GM21576 (cell line): ENCODE measurements at regions not wholly inside any gene's neighbourhood (a gene's known extent, or its start where the extent isn't known, plus 50 kb on each side); places are given as distances from the start of the nearest gene placed in this dataset.
"Not testable (repeated sequence)": the region's sequence is repeated elsewhere in the genome, so short reads cannot be mapped to it uniquely, and the experiment has no call there.

ENCODE experiments used
- ATAC-seq: cut with Tn5 transposase; IDR thresholded peaks from one replicate; pipeline ENCODE4 v1.9.1; 2021; ENCODE audit warnings: mild to moderate bottlenecking, moderate library complexity; ENCODE audit not compliant: unreplicated experiment

GRCh38 chr9:75197561-75197960, 109.2 kb downstream of the OSTF1 start:
- ATAC-seq = no peak

GRCh38 chr9:75198436-75198835, 110.1 kb downstream of the OSTF1 start:
- no peak for ATAC-seq

GRCh38 chr9:75200892-75201470, 112.7 kb downstream of the OSTF1 start:
- ATAC-seq = no peak

- no peak for ATAC-seq
Measured at GRCh38 chr9:75201480-75202209, 113.3 kb downstream of the OSTF1 start.

- ATAC-seq = not testable (repeated sequence)
Measured at GRCh38 chr9:75207997-75208396, 119.7 kb downstream of the OSTF1 start.

GRCh38 chr9:75210215-75210614, 121.9 kb downstream of the OSTF1 start:
- ATAC-seq = no peak

GRCh38 chr9:75213765-75214164, 125.5 kb downstream of the OSTF1 start:
- no peak for ATAC-seq

- no peak for ATAC-seq
Measured at GRCh38 chr9:75226403-75227139, 138.3 kb downstream of the OSTF1 start.

- ATAC-seq = no peak
Measured at GRCh38 chr9:75228893-75229292, 140.6 kb downstream of the OSTF1 start.

- no peak for ATAC-seq
Measured at GRCh38 chr9:75229605-75230332, 141.5 kb downstream of the OSTF1 start.

- ATAC-seq = no peak
Measured at GRCh38 chr9:75230469-75230868, 142.2 kb downstream of the OSTF1 start.

- ATAC-seq = no peak
Measured at GRCh38 chr9:75231167-75231566, 142.9 kb downstream of the OSTF1 start.

GRCh38 chr9:75233011-75233410, 144.7 kb downstream of the OSTF1 start:
- no peak for ATAC-seq

- no peak for ATAC-seq
Measured at GRCh38 chr9:75235632-75236031, 147.3 kb downstream of the OSTF1 start.

GRCh38 chr9:75238311-75238976, 150.1 kb downstream of the OSTF1 start:
- peak; percentile 94 for ATAC-seq

GRCh38 chr9:75239176-75239575, 150.9 kb downstream of the OSTF1 start:
- no peak for ATAC-seq

- no peak for ATAC-seq
Measured at GRCh38 chr9:75242426-75242825, 154.1 kb downstream of the OSTF1 start.

GRCh38 chr9:75246949-75247348, 158.6 kb downstream of the OSTF1 start:
- ATAC-seq = no peak

GRCh38 chr9:75265525-75265972, 177.2 kb downstream of the OSTF1 start:
- ATAC-seq = peak; percentile 81

- no peak for ATAC-seq
Measured at GRCh38 chr9:75269197-75269596, 180.9 kb downstream of the OSTF1 start.

- not testable (repeated sequence) for ATAC-seq
Measured at GRCh38 chr9:75273055-75273454, 184.7 kb downstream of the OSTF1 start.
